ENCODE measurements at regions not wholly inside any gene's neighbourhood (a gene's known extent, or its start where the extent isn't known, plus 50 kb on each side); places are given as distances from the start of the nearest gene placed in this dataset.
"Not testable (repeated sequence)": the region's sequence is repeated elsewhere in the genome, so short reads cannot be mapped to it uniquely, and the experiment has no call there.

DNA sequence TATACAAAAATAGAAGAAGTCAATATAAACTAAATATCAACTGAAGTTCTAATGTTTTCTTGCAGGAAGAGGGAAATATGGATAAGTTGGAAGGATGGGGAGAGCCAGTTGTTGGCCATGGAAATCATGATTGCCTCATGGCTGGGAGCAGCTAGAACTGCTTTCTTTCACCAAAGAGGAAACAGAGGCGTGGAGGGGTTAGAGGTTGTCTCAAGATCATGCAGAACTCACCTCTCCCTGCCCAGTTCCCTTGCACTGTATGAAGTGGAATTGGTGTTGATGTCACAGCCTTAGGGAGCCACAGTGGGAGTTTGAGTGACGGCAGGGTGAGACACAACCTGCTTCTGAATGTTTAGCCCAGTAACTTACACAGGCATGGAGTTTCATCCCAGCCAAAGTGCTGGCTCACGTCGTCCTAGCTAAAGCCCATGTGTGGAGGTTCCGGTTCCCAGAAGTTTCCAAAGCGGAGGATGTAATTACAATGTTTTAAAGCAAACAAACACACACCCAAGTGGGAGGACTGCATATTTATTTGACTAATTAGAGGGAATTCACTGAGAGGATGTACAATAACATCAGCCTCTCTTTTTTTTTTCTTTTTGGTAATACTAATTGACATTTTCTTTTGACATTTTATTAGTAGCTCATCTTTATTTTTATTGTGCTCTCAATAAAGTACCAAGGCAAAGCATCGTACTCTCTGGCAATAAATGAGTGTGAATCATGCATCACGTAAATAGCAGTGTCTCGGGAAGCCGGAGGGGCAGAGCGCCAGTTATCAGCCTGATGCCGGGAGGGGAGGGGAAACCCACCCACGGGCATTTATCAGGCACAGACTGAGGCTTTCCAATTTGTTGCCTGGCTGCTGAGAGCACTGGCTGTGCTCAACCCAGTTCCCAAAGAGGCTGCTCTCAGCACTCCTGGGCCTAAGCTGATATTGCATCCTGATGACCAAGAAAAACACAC is 118.7 kb upstream of the CDH5 start:
- no peak for DNase-seq (ENCODE audit: low read depth in 2 of 2)

DNA sequence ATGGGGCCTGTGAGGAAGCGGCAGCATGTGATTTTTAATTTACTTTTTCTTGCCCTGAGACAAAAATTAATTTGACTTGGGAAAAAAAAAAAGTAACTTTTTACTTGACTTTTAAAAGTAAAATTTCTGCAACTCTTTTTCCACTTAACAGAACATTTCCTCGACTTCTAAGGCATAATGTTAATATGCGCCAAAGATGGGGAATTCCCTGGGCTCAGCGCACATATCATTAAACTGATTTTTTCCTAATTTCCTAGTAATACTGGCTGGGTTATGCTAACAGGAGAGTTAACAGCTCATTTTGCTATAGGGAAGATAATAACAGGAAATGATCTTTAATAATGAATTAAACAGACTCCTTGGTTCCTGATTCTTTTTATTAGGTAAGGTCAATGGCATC is 120.6 kb upstream of the CDH5 start:
- DNase-seq (ENCODE audit: low read depth in 2 of 2), result no peak

DNA sequence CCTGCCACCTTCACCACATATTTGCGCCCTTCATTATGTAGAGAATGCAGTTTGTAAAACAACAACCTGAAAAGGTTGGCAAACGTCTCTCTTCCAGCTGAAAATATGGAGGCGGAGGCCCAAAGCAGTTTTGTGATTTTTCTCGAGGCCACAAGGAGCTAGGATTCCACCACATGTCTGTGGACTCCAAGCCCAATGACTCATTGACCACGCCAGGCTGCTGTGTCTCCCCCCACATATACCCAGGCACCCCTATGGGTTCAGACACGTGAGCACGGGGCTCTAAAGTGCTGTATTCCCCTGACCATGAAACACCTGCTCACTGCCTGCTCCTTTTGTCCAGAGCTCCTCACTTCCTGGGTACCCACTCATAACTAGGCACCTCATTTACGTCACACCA is 121.4 kb upstream of the CDH5 start:
- DNase-seq (ENCODE audit: low read depth in 2 of 2), result no peak

DNA sequence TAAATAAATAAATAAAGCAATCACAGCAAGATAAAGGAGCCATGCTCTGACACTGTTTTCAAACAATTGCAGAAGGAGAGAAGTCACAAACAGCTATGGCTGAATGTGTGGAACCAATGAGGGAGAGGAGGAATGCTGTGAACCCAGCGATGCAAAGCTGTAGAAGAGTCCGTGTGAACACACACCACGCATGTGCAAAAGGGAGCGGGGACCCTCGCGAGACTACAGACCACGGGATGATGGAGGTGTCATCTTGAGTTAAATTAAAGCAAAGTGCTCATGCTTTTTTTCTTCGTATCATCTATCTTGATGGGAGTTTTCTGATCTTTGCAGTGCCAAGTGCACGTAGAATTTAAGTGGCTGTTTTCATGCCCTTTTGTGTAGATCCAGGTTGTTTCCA is 123.8 kb upstream of the CDH5 start:
- no peak for DNase-seq (ENCODE audit: low read depth in 2 of 2)

DNA sequence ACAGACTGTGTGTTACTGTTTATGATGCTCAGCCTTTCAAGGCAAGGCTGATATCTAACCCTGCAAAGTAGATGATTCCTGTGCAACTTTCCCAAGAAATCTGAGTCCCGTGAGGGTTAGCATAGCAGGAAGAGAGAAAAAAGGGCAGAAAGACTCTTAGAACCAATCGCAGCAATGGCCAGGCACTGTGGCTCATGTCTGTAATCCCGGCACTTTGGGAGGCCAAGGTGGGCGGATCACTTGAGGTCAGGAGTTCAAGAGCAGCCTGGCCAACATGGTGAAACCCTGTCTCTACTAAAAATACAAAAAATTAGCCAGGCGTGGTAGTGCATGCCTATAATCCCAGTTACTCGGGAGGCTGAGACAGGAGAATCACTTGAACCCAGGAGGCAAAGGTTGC is 124.3 kb upstream of the CDH5 start:
- not testable (repeated sequence) for DNase-seq (ENCODE audit: low read depth in 2 of 2)

DNA sequence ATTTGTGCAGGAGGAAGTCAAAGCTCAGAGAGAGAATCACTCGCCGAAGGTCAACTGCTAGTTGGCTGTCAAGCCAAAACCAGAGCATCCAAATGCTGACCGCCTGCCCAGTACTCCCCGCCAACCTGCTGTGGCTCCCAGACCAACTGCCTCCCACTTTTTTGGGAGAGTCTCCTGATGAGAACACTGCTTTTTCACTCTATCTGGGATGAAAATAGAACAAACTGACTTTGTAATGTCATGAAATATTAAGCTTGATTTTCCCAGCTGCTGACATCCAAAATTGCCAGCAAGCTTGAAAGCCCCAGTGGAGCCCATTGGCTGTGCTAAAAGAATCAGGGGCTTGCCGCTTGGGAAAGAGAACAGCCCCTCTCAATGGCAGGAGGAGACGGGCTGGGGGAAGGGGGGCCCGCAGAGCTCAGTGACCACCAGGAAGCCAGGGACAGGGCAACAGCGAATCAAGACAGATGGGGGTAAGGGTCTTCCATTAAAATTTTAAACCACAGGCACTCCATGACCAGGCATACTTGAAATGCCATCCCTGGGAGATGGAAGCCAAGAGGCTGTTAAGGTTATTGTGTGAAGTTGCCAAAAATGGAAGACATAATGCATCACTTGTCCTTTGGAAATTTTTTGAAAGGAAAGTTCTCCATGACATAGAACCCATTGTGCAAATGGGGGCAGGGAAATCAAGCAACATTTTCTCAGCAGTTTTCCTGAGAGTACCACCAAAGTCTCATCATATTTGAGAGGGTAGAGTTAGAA is 125.7 kb upstream of the CDH5 start:
- no peak for DNase-seq (ENCODE audit: low read depth in 2 of 2)

DNA sequence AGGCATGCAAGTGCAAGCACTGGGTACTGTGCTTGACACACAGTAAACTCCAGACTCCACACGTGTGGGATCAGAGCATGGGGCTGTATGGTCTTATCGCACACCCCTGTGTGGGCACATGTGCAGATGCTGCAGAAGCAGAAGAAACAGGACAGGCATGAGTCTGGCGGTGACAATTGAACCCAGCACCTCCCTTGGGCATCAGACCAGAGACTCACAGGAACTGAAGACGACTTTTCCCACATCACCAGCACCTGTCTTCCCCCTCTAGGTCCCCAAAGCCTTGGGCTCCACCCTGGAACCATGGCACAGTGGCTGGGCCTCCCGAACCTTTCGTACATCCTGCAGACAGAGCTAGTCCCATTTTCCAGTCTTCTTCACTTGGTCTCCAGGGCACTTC is 126.4 kb upstream of the CDH5 start:
- no peak for DNase-seq (ENCODE audit: low read depth in 2 of 2)

DNA sequence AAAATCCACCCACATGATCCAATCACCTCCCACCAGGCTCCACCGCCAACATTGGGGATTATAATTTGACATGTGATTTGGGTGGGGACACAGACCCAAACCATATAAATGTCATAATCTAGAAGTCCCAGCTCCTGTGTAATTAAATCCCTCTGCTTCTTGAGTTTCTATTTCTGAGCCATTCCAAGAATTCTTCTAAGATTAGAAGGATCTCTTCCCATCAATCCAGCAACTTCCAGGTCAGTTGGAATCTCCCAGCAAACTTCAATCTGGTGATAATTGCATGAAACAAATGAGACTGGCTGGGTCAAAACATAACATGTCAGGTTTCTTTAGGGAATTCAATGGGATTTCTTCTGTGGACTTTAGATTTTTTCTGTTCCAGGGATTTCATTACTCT is 127.8 kb upstream of the CDH5 start:
- no peak for DNase-seq (ENCODE audit: low read depth in 2 of 2)

DNA sequence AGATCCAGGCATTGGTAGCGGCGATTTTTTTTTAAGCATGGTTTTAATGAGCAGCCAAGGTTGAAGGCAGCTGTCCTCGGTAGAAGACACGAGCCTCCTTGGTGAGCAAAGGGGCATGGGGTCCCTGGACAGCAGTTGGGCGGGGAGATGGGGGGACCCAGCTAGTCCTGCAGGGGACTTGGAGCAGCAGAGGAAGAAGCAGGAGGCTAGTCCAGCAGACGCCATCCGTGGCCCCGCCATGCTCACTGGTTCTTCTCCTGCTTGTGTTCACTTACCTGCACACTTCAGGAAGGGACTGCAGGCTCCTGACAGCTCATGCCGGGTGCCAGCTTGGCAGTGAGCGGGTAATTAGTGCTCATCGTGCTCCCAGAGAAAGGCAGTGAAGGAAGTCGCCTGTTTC is 130.2 kb upstream of the CDH5 start:
- no peak for DNase-seq (ENCODE audit: low read depth in 2 of 2)

DNA sequence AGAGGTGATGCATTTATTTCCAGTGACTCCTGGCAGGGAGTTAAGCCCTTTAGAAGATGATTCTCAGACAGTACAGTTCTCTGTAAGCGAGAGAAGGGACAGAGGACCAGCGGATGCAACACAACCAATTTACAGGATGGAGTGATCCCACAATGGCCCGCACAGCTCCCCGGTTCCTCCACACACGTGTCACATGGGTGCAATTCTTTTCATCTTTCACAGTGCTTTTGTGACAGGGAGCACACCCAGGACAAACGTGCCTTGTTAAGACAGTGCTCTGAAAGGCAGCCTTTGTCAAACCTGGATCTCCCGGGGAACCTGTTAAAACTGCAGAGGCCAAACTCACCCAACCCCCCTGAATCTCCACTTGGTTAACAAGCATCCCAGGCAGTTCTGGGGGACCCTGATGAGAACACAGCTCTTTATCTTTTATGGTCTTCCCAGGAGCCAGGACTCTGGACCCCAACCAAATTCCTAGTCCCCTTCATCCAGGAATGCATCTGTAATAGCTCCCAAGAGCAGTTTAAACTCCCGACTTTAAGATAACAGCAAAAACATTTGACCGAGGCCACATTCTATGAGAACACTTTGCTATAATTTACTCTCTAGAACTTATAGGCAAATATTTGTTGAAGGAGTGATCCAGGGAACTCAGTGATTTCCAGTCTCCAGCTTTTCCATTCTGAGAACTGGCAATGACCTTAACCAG is 134.9 kb upstream of the CDH5 start:
- no peak for DNase-seq (ENCODE audit: low read depth in 2 of 2)

DNA sequence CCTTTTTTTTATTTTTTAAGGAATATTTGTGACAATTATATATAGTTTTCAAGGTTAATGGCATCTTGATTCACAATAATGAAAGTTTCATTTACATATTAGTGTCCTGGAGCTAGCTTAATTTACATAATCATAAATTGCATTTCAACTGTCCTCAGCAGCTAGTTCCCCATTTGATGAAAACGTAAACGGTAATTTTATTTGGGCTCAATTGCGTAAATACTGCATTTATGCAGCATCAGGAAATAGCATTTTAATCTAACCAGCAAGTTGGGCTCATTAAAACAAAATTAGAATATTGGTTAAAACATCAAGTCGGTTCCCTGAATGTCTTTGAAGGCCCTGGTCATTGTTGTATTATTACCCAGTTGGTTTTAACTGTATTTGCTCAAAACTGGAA is 136.8 kb upstream of the CDH5 start:
- no peak for DNase-seq (ENCODE audit: low read depth in 2 of 2)

DNA sequence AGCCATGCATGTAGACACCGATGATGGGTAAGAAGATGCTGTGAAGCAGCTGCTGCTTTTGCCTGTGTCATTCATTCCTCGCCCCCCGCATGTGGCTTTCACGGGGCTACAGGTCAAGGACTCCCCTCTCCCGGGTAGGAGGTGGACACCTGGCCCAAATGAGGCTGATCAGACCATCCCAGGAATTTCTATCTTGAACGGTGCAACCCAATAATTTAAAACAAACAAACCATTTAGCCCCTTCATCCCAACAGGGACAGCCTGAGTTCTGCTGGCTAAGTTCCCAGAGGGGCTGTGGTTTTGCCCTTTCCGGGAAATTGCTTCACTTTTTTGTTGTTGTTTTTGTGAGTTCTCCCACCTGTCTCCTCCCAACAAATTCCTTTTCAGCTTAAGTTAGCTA is 137.7 kb upstream of the CDH5 start:
- no peak for DNase-seq (ENCODE audit: low read depth in 2 of 2)

DNA sequence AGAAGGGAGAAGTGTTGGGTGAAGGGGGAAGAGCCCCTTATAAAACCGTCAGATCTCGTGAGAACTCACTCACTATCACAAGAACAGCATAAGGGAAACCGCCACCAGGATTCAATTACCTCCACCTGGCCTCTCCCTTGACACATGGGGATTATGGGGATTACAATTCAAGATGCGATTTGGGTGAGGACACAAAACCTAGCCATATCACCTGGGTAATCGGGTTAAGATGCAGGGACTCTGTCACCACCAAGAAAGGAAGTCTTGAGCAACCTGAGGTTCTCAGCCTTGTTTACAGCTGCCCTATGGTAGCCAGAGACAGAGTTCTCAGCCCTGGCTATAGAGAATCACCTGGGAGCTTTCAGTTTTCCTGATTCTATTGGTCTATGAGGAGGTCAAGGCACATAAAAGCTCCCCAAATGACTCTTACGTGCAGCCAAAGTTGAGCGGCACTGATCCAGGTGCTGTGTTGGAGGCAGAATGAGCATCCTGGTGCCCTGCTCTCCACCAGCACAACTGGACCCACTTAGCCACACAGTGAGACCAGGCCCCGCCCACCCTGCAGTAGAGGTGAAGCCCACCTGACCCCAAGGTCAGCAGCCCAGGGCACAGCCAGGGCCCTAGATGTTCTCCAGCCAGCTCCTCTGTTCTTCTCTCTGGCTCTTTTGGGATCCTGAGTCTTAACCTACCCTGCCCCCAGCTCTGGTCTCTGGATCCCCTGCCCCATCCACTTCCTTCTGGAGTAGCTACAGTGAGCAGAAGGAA is 138.5 kb upstream of the CDH5 start:
- no peak for DNase-seq (ENCODE audit: low read depth in 2 of 2)

DNA sequence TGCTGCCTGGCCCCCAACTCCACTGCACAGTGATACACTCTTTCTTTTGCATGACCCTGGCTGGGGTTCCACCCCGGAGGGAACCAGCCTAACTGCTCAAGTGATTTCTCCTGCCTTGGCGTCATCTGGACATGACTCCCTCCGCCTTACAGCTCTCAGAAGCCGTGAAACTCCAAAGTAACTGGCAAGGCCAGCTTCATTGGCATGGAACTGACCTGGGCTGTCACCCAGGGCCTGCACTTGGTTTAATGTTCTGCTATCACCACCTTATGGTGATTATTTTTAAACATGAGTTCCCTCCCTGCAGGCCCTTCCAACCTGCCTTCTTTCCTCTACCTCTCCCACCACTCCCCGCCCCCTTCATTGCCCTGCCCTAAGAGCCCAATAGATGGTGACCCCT is 139.7 kb upstream of the CDH5 start:
- no peak for DNase-seq (ENCODE audit: low read depth in 2 of 2)

DNA sequence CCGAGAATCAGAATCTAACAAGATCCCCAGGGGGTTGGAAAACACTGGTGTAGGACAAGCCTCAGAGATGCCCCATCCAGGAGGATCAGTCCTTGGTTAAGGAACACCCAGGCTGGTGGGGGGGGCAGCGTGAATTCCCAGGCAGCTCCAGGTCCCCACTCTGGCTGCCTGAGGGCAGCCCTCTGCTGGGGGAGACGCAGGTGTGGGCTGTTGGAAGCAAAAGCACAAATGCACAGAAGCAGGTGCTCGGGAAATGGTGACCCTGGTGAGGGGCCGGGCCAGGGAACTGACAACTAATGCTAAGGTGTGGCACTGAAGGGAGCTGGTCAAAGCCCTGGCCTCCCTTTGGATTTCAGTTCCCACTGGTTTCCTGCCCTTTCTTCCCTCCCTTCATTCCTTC is 140.8 kb upstream of the CDH5 start:
- DNase-seq (ENCODE audit: low read depth in 2 of 2), result no peak

DNA sequence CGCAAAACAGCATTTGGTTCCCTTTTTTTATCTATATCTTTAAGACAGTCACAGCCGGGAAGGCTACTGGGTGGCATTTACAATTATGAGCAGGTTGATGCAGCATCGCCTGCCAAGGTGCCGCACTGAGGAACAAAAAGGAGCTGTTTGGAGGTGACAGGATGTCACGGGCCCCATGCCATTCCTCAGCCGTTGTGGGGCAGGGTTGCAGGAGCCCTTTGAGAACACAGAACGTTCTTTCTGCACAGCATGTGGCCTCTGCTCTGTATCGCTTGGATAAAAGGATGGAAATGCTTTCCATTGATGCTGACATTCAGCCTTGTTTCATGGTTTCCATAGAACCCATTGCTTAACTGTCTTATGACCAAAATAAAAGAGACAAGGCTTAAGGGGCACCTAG is 141.9 kb upstream of the CDH5 start:
- no peak for DNase-seq (ENCODE audit: low read depth in 2 of 2)

DNA sequence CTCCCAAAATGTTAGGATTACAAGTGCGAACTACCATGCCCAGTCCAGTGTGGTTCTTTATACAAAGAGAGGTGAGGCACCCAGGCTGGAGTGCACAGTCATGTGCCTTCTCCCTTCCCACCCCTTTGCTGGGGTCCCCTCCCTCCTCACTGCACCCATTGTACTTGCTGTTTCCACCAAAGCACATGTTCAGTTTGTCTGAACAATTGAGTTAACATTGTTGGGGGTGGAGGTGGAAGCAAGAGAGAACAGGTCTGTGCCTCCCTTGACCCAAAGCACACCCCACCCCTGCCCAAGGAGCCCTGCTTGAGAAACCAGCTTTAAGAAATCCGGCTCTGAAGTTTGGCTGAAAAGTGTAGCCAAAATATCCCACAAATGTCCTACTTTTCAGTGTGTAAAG is 142.3 kb upstream of the CDH5 start:
- DNase-seq (ENCODE audit: low read depth in 2 of 2), result no peak

DNA sequence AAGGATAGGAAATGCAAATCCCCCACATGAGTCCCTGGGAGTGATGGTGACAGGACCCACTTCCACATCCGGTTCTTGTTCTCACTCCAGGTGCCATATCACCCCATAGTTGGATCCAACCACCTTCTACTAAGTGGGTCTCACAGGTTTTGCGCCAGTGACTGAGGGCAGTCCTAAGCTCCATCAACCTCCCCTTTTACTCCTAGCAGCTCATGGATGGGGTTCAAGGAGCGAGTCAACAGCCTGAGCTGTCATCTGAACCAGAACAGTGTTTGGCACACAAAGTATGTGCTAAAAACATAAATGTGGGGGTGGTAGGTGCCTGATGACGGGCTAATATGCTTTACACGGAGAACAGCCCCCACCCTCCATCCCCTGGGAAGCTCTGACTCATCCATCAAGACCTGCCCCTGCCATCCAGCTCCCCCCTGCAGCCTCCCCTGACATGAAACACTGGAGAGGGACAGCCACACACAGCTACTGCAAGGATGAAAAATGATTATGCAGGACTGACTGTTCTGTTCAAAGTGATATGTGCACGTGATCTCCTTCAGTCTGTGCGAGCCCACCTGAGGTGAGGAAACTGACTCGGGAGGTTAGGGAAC is 143.2 kb upstream of the CDH5 start:
- DNase-seq (ENCODE audit: low read depth in 2 of 2), result no peak

DNA sequence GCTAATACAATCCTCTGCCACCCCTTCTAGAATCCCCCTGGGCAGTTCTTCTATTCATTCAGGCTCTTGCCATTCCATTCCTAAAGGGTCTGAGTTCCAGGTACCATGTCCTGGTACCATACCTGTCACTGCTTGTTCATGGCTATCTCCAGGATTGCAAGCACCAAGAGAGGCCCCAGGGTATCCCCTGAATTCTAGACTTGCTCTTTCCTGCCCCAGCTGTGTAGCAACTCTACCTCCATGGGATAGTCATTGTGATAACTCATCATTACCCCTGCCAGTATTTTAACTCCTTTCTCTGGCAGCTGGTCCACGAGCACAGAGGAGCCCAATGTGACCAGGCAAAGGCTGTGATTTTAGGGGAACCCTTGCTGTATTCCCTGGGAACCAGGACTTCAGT is 143.7 kb upstream of the CDH5 start:
- no peak for DNase-seq (ENCODE audit: low read depth in 2 of 2)

DNA sequence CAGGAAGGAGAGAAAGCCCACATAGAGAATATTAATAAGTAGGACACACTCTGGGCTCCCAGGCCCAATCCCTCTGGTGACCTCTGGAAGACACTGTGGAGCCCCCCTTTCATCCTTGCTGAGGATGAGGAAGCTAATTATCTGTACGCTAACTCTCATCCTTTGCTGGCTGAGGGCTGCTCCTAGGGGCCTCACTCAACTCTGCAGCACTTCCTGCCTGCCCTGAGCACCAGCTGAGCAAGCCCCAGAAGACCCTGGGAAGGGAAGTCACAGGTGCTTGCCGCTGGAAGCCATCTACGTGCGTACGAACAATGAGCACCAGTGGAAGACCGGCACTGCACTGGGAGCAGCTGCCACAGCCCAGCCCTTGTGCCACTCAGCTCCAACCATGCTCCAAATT is 145.8 kb upstream of the CDH5 start:
- no peak for DNase-seq (ENCODE audit: low read depth in 2 of 2)

DNA sequence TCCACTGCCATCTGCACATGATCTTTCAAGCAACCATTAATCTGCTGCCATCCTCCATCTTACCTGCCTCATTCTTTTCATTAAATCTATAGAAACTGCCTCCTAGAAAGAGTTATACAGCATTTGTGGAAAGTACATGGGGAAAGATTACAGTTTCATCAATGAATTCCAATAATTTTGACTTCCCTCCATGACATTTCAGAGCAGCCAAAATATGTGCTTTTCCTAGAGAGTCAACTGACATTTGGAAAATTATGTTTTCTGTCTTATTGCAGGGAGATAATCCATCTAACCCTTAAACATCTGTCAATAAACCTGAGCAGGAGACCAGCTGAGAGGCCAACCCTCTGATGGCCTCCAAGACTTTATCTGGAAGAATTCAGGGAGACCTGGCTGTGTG is 147.0 kb upstream of the CDH5 start:
- DNase-seq (ENCODE audit: low read depth in 2 of 2), result no peak
